Astrocyte (in vitro differentiated cells and primary cell): ENCODE measurements at regions not wholly inside any gene's neighbourhood (a gene's known extent, or its start where the extent isn't known, plus 50 kb on each side); places are given as distances from the start of the nearest gene placed in this dataset.

Source experiments
- EZH2 ChIP-seq: IDR thresholded peaks from 2 replicates; pipeline ENCODE4 v1.6.1; 2012; ENCODE audit warnings: mild to moderate bottlenecking, low read length, inconsistent platforms; ENCODE audit not compliant: insufficient read depth
- TF ChIP-seq, protein P1 (sequence below): IDR thresholded peaks from 2 replicates; pipeline ENCODE4 v1.5.1; 2011; ENCODE audit warnings: low read depth, mild to moderate bottlenecking, inconsistent platforms, low read length, moderate library complexity; ENCODE audit not compliant: insufficient read depth

DNA sequence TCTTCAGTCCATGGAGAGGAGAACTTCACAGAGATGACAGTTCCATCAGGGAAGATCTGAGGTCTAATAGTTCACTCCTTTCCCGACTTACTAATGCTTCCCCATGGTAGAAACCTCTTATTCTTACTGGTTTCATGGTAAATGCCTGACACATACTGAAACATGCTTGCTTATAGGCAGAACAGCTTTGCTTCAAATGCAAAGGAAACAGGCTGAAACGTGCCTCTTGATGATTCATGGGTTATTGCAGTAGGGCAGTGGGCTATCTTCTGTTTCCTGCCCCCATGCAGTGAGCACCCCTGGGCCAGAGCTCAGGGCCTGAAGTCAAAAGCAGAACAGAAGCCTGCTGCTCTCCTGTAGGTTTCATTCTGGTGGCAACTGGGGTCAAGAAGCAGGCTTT lies 223.5 kb downstream of the RDH14 start:
- TF ChIP-seq EZH2, result no peak
- TF ChIP-seq, protein P1, sequence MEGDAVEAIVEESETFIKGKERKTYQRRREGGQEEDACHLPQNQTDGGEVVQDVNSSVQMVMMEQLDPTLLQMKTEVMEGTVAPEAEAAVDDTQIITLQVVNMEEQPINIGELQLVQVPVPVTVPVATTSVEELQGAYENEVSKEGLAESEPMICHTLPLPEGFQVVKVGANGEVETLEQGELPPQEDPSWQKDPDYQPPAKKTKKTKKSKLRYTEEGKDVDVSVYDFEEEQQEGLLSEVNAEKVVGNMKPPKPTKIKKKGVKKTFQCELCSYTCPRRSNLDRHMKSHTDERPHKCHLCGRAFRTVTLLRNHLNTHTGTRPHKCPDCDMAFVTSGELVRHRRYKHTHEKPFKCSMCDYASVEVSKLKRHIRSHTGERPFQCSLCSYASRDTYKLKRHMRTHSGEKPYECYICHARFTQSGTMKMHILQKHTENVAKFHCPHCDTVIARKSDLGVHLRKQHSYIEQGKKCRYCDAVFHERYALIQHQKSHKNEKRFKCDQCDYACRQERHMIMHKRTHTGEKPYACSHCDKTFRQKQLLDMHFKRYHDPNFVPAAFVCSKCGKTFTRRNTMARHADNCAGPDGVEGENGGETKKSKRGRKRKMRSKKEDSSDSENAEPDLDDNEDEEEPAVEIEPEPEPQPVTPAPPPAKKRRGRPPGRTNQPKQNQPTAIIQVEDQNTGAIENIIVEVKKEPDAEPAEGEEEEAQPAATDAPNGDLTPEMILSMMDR, result no peak
